ENCODE measurements at regions not wholly inside any gene's neighbourhood (a gene's known extent, or its start where the extent isn't known, plus 50 kb on each side); places are given as distances from the start of the nearest gene placed in this dataset.
"Not testable (repeated sequence)": the region's sequence is repeated elsewhere in the genome, so short reads cannot be mapped to it uniquely, and the experiment has no call there.

- no peak for DNase-seq
Observed at GRCh38 chr6:133799043-133799442, 89.9 kb upstream of the TCF21 start.

GRCh38 chr6:133802861-133803260, 86.1 kb upstream of the TCF21 start:
- no peak for DNase-seq

- no peak for DNase-seq
Observed at GRCh38 chr6:133804265-133804664, 84.6 kb upstream of the TCF21 start.

- DNase-seq: no peak
Observed at GRCh38 chr6:133805876-133806275, 83.0 kb upstream of the TCF21 start.

- no peak for DNase-seq
Observed at GRCh38 chr6:133806382-133807140, 82.4 kb upstream of the TCF21 start.

GRCh38 chr6:133807501-133807900, 81.4 kb upstream of the TCF21 start:
- DNase-seq: no peak

GRCh38 chr6:133809406-133809805, 79.5 kb upstream of the TCF21 start:
- DNase-seq: no peak

- DNase-seq: no peak
Observed at GRCh38 chr6:133811557-133811956, 77.4 kb upstream of the TCF21 start.

- DNase-seq: not testable (repeated sequence)
Observed at GRCh38 chr6:133812446-133812845, 76.5 kb upstream of the TCF21 start.

- no peak for DNase-seq
Observed at GRCh38 chr6:133814238-133814637, 74.7 kb upstream of the TCF21 start.

- DNase-seq: no peak
Observed at GRCh38 chr6:133814797-133815196, 74.1 kb upstream of the TCF21 start.

GRCh38 chr6:133815313-133815712, 73.6 kb upstream of the TCF21 start:
- DNase-seq: no peak

- DNase-seq: no peak
Observed at GRCh38 chr6:133816171-133816570, 72.7 kb upstream of the TCF21 start.

GRCh38 chr6:133817460-133818047, 71.4 kb upstream of the TCF21 start:
- DNase-seq: no peak

GRCh38 chr6:133818320-133818719, 70.6 kb upstream of the TCF21 start:
- DNase-seq: no peak

- peak; percentile 23 for DNase-seq
Observed at GRCh38 chr6:133820208-133820607, 68.7 kb upstream of the TCF21 start.

- DNase-seq: no peak
Observed at GRCh38 chr6:133827766-133828165, 61.1 kb upstream of the TCF21 start.

- DNase-seq: no peak
Observed at GRCh38 chr6:133833949-133834359, 55.0 kb upstream of the TCF21 start.

- DNase-seq: no peak
Observed at GRCh38 chr6:133834472-133835170, 54.3 kb upstream of the TCF21 start.

- DNase-seq: no peak
Observed at GRCh38 chr6:133835901-133836300, 53.0 kb upstream of the TCF21 start.

GRCh38 chr6:133837801-133838349, 51.0 kb upstream of the TCF21 start:
- peak; percentile 40 for DNase-seq

All from eye (tissue), 1 donor.